Lower leg skin (tissue), 4 donors: ENCODE measurements at regions not wholly inside any gene's neighbourhood (a gene's known extent, or its start where the extent isn't known, plus 50 kb on each side); places are given as distances from the start of the nearest gene placed in this dataset.

Experiments
- DNase-seq, 2 donors: peaks; one replicate each; pipeline ENCODE4 v3.0.0-alpha.2; 2019; ENCODE audit warnings: low spot score in 2 of 2
- H3K4me3 ChIP-seq: fragments of 200-600 bp; sonication (generic); 2 replicates; pipeline ENCODE4 v1.5.1; 2017; ENCODE audit warnings: mild to moderate bottlenecking, low read depth; ENCODE audit not compliant: poor library complexity, severe bottlenecking
- CTCF ChIP-seq, 3 donors: fragments of 450-650 bp; IDR thresholded peaks; one replicate each; pipeline ENCODE4 v1.5.1; 2016; ENCODE audit warnings: antibody characterized with exemption in 3 of 3, mild to moderate bottlenecking in 3 of 3, moderate library complexity in 2 of 3
- POLR2A ChIP-seq, 2 donors: fragments of 450-650 bp; IDR thresholded peaks; one replicate each; pipeline ENCODE4 v1.6.1; 2016 to 2017; ENCODE audit warnings: antibody characterized with exemption in 2 of 2, mild to moderate bottlenecking in 1 of 2, moderate library complexity in 1 of 2
- WGBS, 2 donors: methylation state at CpG; one replicate each; pipeline ENCODE4 v1.1.5; 2018; 5-methylcytosine and 5-hydroxymethylcytosine counted together
- intact Hi-C: fragments of 100-400 bp; cut with DNase I; formaldehyde crosslinking; loops from one replicate; pipeline ENCODE4 v1.15.0; 2023; ENCODE audit warnings: low total_unique reads

GRCh38 chr3:43867436-43868072 is 176.8 kb downstream of the ABHD5 start:
- no peak overlapping the region for H3K4me3 ChIP-seq
- 77 to 87% methylated on average over 7 to 8 of the region's 8 CpGs for WGBS, 2 donors
- intact Hi-C loops = no loop called here
- no peak for DNase-seq
- no peak for TF ChIP-seq POLR2A (IDR thresholded peaks at IDR 0.05)
- TF ChIP-seq CTCF (IDR thresholded peaks at IDR 0.05) = no peak

- intact Hi-C loops = no loop called here
- H3K4me3 ChIP-seq = no peak overlapping the region
- WGBS, 2 donors = 57 to 62% methylated on average over 3 of the region's 3 CpGs
- TF ChIP-seq POLR2A (IDR thresholded peaks at IDR 0.05) (no peak), CTCF (IDR thresholded peaks at IDR 0.05) (no peak)
- no peak for DNase-seq
Observed at GRCh38 chr3:43869491-43869890, 178.8 kb downstream of the ABHD5 start.

DNA sequence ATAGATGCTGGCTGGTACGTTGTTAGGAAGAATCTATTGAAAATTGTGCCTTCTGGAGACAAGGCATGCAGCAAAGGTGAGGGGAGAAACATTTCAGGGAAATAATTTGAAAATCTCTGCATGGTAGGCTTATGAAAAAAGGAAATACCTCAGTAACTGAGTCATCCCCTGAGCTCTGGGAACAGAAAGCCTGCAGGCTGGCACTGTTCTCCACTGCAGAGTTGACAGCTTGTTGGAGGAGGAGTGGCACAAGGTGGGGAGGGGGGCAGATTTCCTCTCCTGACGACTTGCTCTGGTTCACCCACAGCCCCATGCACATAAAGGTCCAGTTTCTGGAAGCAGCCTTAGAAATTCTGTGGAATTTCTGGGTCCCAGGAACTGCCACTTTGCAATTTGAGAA is 179.4 kb downstream of the ABHD5 start:
- WGBS, 2 donors = 21 to 24% methylated on average over 2 of the region's 2 CpGs
- H3K4me3 ChIP-seq = no peak overlapping the region
- TF ChIP-seq CTCF (IDR thresholded peaks at IDR 0.05) (no peak), POLR2A (IDR thresholded peaks at IDR 0.05) (no peak)
- DNase-seq = no peak
- intact Hi-C loops = no loop called here

DNA sequence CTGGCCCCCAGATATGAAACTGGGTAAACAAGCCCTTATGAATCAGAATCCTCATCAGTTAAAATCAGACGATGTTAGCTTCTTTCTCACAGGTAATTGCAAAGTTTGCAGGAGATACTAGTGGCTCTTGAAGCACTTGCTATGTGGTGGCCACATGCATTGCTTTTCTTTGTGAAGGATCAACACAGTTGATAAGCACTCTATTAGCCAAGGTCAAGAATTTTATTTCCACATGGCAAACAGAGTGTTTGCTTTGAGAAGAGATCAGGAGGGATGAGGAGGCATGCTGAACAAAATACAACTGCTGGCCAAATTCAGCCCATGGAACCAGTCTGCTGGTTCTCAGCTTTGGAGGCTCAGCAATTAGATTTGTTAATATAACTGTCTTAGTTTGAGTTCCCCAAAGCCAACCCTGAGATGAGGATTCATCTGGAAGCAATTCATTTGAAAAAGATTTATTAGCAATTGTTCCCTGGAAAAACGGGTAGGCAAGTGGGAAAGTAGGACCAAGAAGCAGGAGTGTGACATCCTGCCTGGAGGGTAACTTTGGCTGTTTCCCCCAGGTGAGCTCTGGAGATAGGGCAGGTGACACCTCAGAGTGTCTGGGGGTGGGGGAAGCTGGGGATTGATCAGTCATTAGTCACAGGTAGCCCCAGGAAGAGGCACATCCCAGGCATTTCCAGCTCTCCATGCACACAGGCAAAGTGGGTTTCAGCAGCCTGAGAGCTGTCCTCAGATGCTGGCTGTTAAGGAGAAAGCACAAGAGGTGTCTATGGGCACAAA is 180.3 kb downstream of the ABHD5 start:
- DNase-seq = no peak
- no peak overlapping the region for H3K4me3 ChIP-seq
- 41 to 43% methylated on average over 2 of the region's 2 CpGs for WGBS, 2 donors
- intact Hi-C loops = no loop called here
- TF ChIP-seq POLR2A (IDR thresholded peaks at IDR 0.05) (no peak), CTCF (IDR thresholded peaks at IDR 0.05) (no peak)

DNA sequence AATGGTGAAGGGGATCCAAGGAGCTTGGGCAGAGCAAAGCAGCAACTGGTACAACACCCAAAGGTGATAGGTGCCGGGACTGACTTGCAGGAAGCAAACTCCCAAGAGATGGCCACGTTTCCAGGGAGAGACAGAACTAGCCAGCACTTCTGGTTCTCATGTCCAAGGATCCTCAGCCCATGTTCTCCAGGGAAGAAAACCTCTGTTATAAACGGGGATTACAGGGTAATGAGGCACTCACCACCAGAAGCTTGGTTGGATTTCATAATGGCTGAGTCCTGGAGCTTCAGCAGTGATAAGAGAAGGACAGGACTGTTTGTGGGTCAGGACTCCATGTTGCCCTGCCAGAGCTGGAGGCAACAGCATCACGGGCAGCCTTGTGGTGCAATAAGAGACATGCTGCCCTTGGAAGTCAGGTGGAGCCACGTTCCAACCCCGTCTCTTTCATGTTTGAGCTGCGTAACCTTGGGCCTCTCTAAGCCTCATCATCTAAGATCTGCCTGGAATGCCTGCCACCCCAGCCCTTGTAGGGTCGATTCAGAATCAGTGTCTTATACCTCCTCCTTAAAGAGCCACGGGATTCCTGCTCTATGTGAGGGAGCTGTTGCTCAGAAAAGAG is 181.0 kb downstream of the ABHD5 start:
- intact Hi-C loops = no loop called here
- WGBS, 2 donors = 69 to 73% methylated on average over 9 of the region's 9 CpGs
- no peak overlapping the region for H3K4me3 ChIP-seq
- TF ChIP-seq POLR2A (IDR thresholded peaks at IDR 0.05) (no peak), CTCF (IDR thresholded peaks at IDR 0.05) (no peak)
- DNase-seq = no peak
